IMR-90 (cell line): ENCODE measurements at regions not wholly inside any gene's neighbourhood (a gene's known extent, or its start where the extent isn't known, plus 50 kb on each side); places are given as distances from the start of the nearest gene placed in this dataset.
"Not testable (repeated sequence)": the region's sequence is repeated elsewhere in the genome, so short reads cannot be mapped to it uniquely, and the experiment has no call there.

Experiments
- ATAC-seq: fragments of 200-7000 bp; cut with Tn5 transposase; 2 replicates; pipeline ENCODE4 v1.9.1; 2020; ENCODE audit warnings: low read depth, mild to moderate bottlenecking, moderate library complexity
- BruUV-seq: library from RNA; stranded (reverse); fragments of 400-500 nt; replicated peaks from 2 replicates; lab custom pipeline; 2021; lab: Mats Ljungman, UMichigan
- CTCF ChIA-PET: fragments of 300-600 bp; formaldehyde crosslinking; extraction: SDS; loops from one replicate; lab custom pipeline; 2021; ENCODE audit warnings: antibody characterized with exemption; lab: Yijun Ruan, JAX
- POLR2A ChIA-PET: fragments of 300-600 bp; sonication (Branson Sonifier 250); formaldehyde crosslinking; loops from one replicate; lab custom pipeline; 2022; ENCODE audit warnings: antibody characterized with exemption; ENCODE audit not compliant: unreplicated experiment; lab: Charles Lee
- DNase-seq: peaks from one replicate; pipeline ENCODE4 v3.0.0; 2013
- H2AFZ ChIP-seq: replicated peaks from 2 replicates; pipeline ENCODE3; 2013; ENCODE audit warnings: low read length, mild to moderate bottlenecking; ENCODE audit not compliant: poor library complexity
- H2AK5ac ChIP-seq: 2 replicates; pipeline ENCODE4 v1.6.1; 2013; ENCODE audit warnings: low read depth, low read length, inconsistent platforms
- H2AK9ac ChIP-seq: replicated peaks from 2 replicates; pipeline ENCODE3; 2013; ENCODE audit warnings: mild to moderate bottlenecking, low read depth, low read length, moderate library complexity; ENCODE audit not compliant: poor library complexity
- H2BK120ac ChIP-seq: 2 replicates; pipeline ENCODE4 v1.6.1; 2013; ENCODE audit warnings: low read depth, low read length, inconsistent platforms
- H2BK15ac ChIP-seq: 3 replicates; pipeline ENCODE4 v1.6.1; 2013; ENCODE audit warnings: low read depth, low read length, inconsistent platforms
- H2BK20ac ChIP-seq: 2 replicates; pipeline ENCODE4 v1.6.1; 2013; ENCODE audit warnings: low read depth, mild to moderate bottlenecking, inconsistent platforms, low read length, moderate library complexity
- H2BK5ac ChIP-seq: 2 replicates; pipeline ENCODE4 v1.6.1; 2013; ENCODE audit warnings: mild to moderate bottlenecking, low read depth, low read length, inconsistent platforms; ENCODE audit not compliant: poor library complexity, severe bottlenecking
- H3K14ac ChIP-seq: replicated peaks from 2 replicates; pipeline ENCODE4 v1.6.1; 2013; ENCODE audit warnings: low read depth, low read length, inconsistent platforms
- H3K18ac ChIP-seq: 2 replicates; pipeline ENCODE4 v1.6.1; 2013; ENCODE audit warnings: low read depth, low read length, control low read depth
- H3K23ac ChIP-seq: 2 replicates; pipeline ENCODE4 v1.6.1; 2013; ENCODE audit warnings: low read depth, low read length, inconsistent platforms
- H3K27ac ChIP-seq: 2 replicates; pipeline ENCODE4 v1.5.1; 2013; ENCODE audit warnings: mild to moderate bottlenecking, control low read depth, low read length; ENCODE audit not compliant: insufficient read depth
- H3K27me3 ChIP-seq: 2 replicates; pipeline ENCODE4 v1.6.1; 2013; ENCODE audit warnings: low read length; ENCODE audit not compliant: control insufficient read depth, insufficient read depth
- H3K36me3 ChIP-seq: 2 replicates; pipeline ENCODE4 v1.6.1; 2013; ENCODE audit warnings: low read length, mixed read lengths; ENCODE audit not compliant: control insufficient read depth, insufficient read depth
- H3K4ac ChIP-seq: 2 replicates; pipeline ENCODE4 v1.6.1; 2013; ENCODE audit warnings: low read depth, low read length, inconsistent platforms
- H3K4me1 ChIP-seq: 2 replicates; pipeline ENCODE4 v1.6.1; 2013; ENCODE audit warnings: low read length, mixed read lengths; ENCODE audit not compliant: control insufficient read depth, insufficient read depth
- H3K4me2 ChIP-seq: 2 replicates; pipeline ENCODE4 v1.6.1; 2013; ENCODE audit warnings: low read depth, mild to moderate bottlenecking, control low read depth, low read length, moderate library complexity
- H3K4me3 ChIP-seq: 2 replicates; pipeline ENCODE4 v1.5.1; 2013; ENCODE audit warnings: low read depth, mild to moderate bottlenecking, control low read depth, low read length, moderate library complexity; ENCODE audit not compliant: insufficient read depth
- H3K56ac ChIP-seq: 2 replicates; pipeline ENCODE4 v1.6.1; 2013; ENCODE audit warnings: low read length, inconsistent platforms; ENCODE audit not compliant: insufficient read depth; ENCODE audit errors: extremely low read depth
- H3K79me1 ChIP-seq, 2 experiments: 2 replicates each; pipeline ENCODE4 v1.6.1; 2013; ENCODE audit warnings: low read length in 2 of 2, inconsistent platforms in 1 of 2, low read depth in 1 of 2
- H3K9ac ChIP-seq: 2 replicates; pipeline ENCODE4 v1.6.1; 2013; ENCODE audit warnings: low read depth, low read length, control low read depth
- H3K9me1 ChIP-seq: 2 replicates; pipeline ENCODE4 v1.6.1; 2013; ENCODE audit warnings: low read length, inconsistent platforms; ENCODE audit not compliant: insufficient read depth
- H3K9me3 ChIP-seq: 2 replicates; pipeline ENCODE4 v1.6.1; 2013; ENCODE audit warnings: low read length; ENCODE audit not compliant: control insufficient read depth, insufficient read depth
- H4K20me1 ChIP-seq: 2 replicates; pipeline ENCODE4 v1.6.1; 2013; ENCODE audit warnings: low read length, inconsistent platforms; ENCODE audit not compliant: insufficient read depth
- H4K5ac ChIP-seq: 2 replicates; pipeline ENCODE4 v1.6.1; 2013; ENCODE audit warnings: mild to moderate bottlenecking, low read depth, low read length, control low read depth
- H4K8ac ChIP-seq, 2 experiments: 2 replicates each; pipeline ENCODE4 v1.6.1; 2013; ENCODE audit warnings: low read depth in 2 of 2, low read length in 2 of 2, control low read depth in 1 of 2, inconsistent platforms in 1 of 2
- H4K91ac ChIP-seq: 2 replicates; pipeline ENCODE4 v1.6.1; 2013; ENCODE audit warnings: low read depth, low read length, inconsistent platforms; ENCODE audit not compliant: insufficient read depth
- WGBS, 2 experiments: methylation state at CpG; one replicate each; pipeline versions ENCODE4 v1.1.5 to v1.1.7; 2013; ENCODE audit warnings: missing lambda C conversion rate in 2 of 2; ENCODE audit not compliant: insufficient read length in 1 of 2; ENCODE audit errors: extremely low coverage in 2 of 2; 5-methylcytosine and 5-hydroxymethylcytosine counted together
- dilution Hi-C: fragments of 300-500 bp; cut with HindIII; formaldehyde crosslinking; loops from one replicate; pipeline ENCODE4 v1.14.3; 2018; ENCODE audit warnings: low sequenced_read_pairs; ENCODE audit not compliant: unreplicated experiment
- in situ Hi-C: fragments of 300-500 bp; cut with MboI; formaldehyde crosslinking; loops from 3 replicates; pipeline ENCODE4 v1.14.3; 2019; ENCODE audit warnings: low sequenced_read_pairs, inconsistent platforms, mixed read lengths
- intact Hi-C: fragments of 100-400 bp; cut with micrococcal nuclease; formaldehyde crosslinking; loops from 2 replicates; pipeline ENCODE4 v1.10.0; 2022

- in situ Hi-C loops, BruUV-seq, H2BK20ac ChIP-seq, H4K91ac ChIP-seq, dilution Hi-C loops, DNase-seq, H3K56ac ChIP-seq, ATAC-seq, H4K5ac ChIP-seq, H2AK9ac ChIP-seq, H3K9me3 ChIP-seq, intact Hi-C loops, H3K79me1 ChIP-seq, H3K9ac ChIP-seq, H2BK15ac ChIP-seq, H3K36me3 ChIP-seq, H3K27me3 ChIP-seq, H3K9me1 ChIP-seq, H4K20me1 ChIP-seq, H4K8ac ChIP-seq, H3K4ac ChIP-seq, H3K4me1 ChIP-seq, H2BK120ac ChIP-seq, POLR2A ChIA-PET, H3K18ac ChIP-seq, H2AK5ac ChIP-seq, H3K27ac ChIP-seq, H3K23ac ChIP-seq, CTCF ChIA-PET, H3K4me2 ChIP-seq, H3K4me3 ChIP-seq, H2AFZ ChIP-seq, H2BK5ac ChIP-seq, H3K14ac ChIP-seq: not testable (repeated sequence)
- WGBS, 2 experiments: 90% methylated on average over 2 of the region's 17 CpGs; no CpG with 5 or more reads in 1 of the 2 experiments
These were observed 59.0 kb upstream of the PARP8 start for GRCh38 chr5:50607456-50607855.

GRCh38 chr5:50607953-50608705, 58.3 kb upstream of the PARP8 start:
- H4K5ac ChIP-seq, CTCF ChIA-PET, H3K56ac ChIP-seq, H4K8ac ChIP-seq, H2AK5ac ChIP-seq, H3K27ac ChIP-seq, H3K18ac ChIP-seq, in situ Hi-C loops, H2AK9ac ChIP-seq, ATAC-seq, H3K4me2 ChIP-seq, H3K27me3 ChIP-seq, H3K9ac ChIP-seq, H2BK20ac ChIP-seq, H4K91ac ChIP-seq, intact Hi-C loops, H2BK15ac ChIP-seq, H2BK120ac ChIP-seq, dilution Hi-C loops, H3K36me3 ChIP-seq, H2AFZ ChIP-seq, H3K79me1 ChIP-seq, H3K23ac ChIP-seq, H3K9me3 ChIP-seq, H3K4ac ChIP-seq, H3K4me3 ChIP-seq, H3K9me1 ChIP-seq, DNase-seq, BruUV-seq, POLR2A ChIA-PET, H2BK5ac ChIP-seq, H4K20me1 ChIP-seq, H3K14ac ChIP-seq, H3K4me1 ChIP-seq: not testable (repeated sequence)
- WGBS, 2 experiments: 62% methylated on average over 4 of the region's 49 CpGs; no CpG with 5 or more reads in 1 of the 2 experiments
